Ascending aorta (tissue), 2 donors: ENCODE measurements at regions not wholly inside any gene's neighbourhood (a gene's known extent, or its start where the extent isn't known, plus 50 kb on each side); places are given as distances from the start of the nearest gene placed in this dataset.

ENCODE experiments used
- DNase-seq, 2 donors: peaks; one replicate each; pipeline ENCODE4 v3.0.0-alpha.2; 2019; ENCODE audit warnings: low spot score in 2 of 2
- H3K27ac ChIP-seq, 2 donors: fragments of 200-600 bp; sonication (generic); one replicate each; pipeline ENCODE4 v1.5.1; 2016 to 2017; ENCODE audit warnings: mild to moderate bottlenecking in 1 of 2
- H3K27me3 ChIP-seq: fragments of 200-600 bp; sonication (generic); one replicate; pipeline ENCODE4 v1.5.1; 2017
- H3K36me3 ChIP-seq, 2 donors: fragments of 200-600 bp; sonication (generic); one replicate each; pipeline ENCODE4 v1.5.1; 2016
- H3K4me1 ChIP-seq, 2 donors: fragments of 200-600 bp; sonication (generic); one replicate each; pipeline ENCODE4 v1.5.1; 2016 to 2017; ENCODE audit warnings: mild to moderate bottlenecking in 1 of 2
- H3K4me3 ChIP-seq, 2 donors: fragments of 200-600 bp; sonication (generic); one replicate each; pipeline ENCODE4 v1.5.1; 2016 to 2017; ENCODE audit warnings: mild to moderate bottlenecking in 1 of 2
- H3K9me3 ChIP-seq, 2 donors: fragments of 200-600 bp; sonication (generic); one replicate each; pipeline ENCODE4 v1.5.1; 2016
- intact Hi-C: fragments of 100-400 bp; cut with DNase I; formaldehyde crosslinking; loops from one replicate; pipeline ENCODE4 v1.15.1; 2023
- TF ChIP-seq, protein P1 (sequence below), 3 experiments: fragments of 200-600 bp in 2 of 3; fragments of 450-650 bp in 1 of 3; sonication (generic) in 2 of 3; IDR thresholded peaks; one replicate each; pipeline ENCODE4 v1.5.1; 2016 to 2019; ENCODE audit warnings: antibody characterized with exemption in 3 of 3, mild to moderate bottlenecking in 1 of 3, moderate library complexity in 1 of 3

DNA sequence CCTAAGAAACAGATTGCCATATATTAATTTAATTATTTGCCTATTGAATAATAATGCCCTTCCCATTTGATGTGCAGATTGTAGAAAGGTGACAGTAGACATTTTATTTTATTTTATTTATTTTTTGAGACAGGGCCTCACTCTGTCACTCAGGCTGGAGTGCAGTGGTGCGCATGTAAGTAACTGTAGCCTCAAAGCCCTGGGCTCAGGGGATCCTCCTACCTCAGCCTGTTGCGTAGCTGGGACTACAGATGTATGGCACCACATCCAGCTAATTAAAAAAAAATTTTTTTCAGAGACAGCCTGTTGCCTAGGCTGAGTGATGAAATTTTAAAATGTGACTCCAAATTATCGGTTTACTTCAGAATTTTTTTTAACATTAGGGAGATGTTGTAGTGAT, 1110.0 kb upstream of the EEF2KMT start:
- TF ChIP-seq, protein P1, sequence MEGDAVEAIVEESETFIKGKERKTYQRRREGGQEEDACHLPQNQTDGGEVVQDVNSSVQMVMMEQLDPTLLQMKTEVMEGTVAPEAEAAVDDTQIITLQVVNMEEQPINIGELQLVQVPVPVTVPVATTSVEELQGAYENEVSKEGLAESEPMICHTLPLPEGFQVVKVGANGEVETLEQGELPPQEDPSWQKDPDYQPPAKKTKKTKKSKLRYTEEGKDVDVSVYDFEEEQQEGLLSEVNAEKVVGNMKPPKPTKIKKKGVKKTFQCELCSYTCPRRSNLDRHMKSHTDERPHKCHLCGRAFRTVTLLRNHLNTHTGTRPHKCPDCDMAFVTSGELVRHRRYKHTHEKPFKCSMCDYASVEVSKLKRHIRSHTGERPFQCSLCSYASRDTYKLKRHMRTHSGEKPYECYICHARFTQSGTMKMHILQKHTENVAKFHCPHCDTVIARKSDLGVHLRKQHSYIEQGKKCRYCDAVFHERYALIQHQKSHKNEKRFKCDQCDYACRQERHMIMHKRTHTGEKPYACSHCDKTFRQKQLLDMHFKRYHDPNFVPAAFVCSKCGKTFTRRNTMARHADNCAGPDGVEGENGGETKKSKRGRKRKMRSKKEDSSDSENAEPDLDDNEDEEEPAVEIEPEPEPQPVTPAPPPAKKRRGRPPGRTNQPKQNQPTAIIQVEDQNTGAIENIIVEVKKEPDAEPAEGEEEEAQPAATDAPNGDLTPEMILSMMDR (IDR thresholded peaks at IDR 0.05): no peak
- Histone ChIP-seq H3K9me3 (no peaks in the 10 kb centered on the region), H3K4me3 (no peak overlapping the region), H3K4me1 (no peaks in the 10 kb centered on the region), H3K27ac (no peak overlapping the region), H3K36me3 (no peaks in the 10 kb centered on the region), H3K27me3 (no peaks in the 10 kb centered on the region)
- DNase-seq: no peak
- intact Hi-C loops: no loop called here

DNA sequence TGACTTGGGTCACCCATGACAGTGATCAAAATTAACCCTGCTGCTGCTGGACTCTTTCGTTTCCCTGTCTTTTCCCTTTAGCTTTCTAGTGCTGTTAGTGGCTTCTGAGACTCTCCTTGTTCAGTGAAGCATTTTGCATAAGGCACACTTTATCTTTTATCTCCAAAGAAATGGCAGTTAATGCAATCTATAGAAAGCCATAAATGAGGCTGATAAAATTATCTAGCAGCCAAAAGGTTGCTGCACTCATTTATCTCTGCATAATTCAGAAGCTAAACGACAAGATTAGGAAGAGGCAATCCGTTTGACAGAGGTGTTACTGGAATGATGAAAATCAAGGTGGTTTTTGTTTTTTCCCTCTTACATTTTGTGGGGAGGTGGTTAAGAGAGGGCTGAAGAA, 1109.5 kb upstream of the EEF2KMT start:
- Histone ChIP-seq H3K4me1 (no peaks in the 10 kb centered on the region), H3K4me3 (no peak overlapping the region), H3K27me3 (no peaks in the 10 kb centered on the region), H3K9me3 (no peaks in the 10 kb centered on the region), H3K36me3 (no peaks in the 10 kb centered on the region), H3K27ac (no peak overlapping the region)
- TF ChIP-seq, protein P1 (IDR thresholded peaks at IDR 0.05): no peak
- DNase-seq: no peak
- intact Hi-C loops: no loop called here

DNA sequence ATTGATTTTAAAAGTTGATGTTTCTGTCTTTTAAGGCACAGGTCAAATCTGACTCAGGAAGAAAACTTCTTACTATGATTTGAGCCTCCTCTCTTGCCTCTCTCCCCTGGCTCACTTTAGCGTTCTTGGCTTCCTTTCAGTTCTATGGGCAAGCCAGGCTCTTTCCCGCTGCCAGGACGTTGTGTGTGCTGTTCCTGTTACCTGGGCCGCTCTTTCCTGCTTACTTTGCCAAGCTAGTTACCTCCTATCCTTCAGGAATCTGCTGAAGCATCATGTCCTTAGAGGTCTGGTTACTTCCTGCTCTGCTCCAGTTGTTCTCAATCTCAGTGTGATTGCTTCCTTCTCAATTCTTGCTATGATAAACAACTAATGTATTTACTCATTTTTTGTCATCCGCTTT, 1108.5 kb upstream of the EEF2KMT start:
- TF ChIP-seq, protein P1 (IDR thresholded peaks at IDR 0.05): no peak
- no peaks in the 10 kb centered on the region for H3K4me1 ChIP-seq
- intact Hi-C loops: no loop called here
- H3K27me3 ChIP-seq: no peaks in the 10 kb centered on the region
- no peaks in the 10 kb centered on the region for H3K36me3 ChIP-seq
- DNase-seq: no peak
- no peak overlapping the region for H3K4me3 ChIP-seq
- H3K9me3 ChIP-seq: no peaks in the 10 kb centered on the region
- H3K27ac ChIP-seq: no peak overlapping the region

DNA sequence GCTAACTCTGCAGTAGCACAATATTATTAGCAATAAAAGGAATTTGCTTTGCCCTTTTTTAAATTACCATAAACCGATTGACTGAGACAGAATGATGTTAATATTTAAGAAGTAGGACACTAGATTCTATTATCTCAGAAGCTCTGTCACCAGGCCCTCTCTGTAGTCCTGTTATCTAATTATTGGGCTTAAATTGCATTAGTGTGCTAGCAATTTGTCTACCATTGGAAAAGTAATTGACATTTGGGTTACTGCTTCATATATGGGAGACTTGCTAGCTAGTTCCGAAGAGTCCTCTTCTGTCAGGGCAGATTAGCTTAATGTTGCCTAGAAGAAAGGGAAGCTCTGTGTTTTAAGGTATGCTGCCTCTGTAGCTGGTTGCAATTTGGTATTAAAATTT, 1107.3 kb upstream of the EEF2KMT start:
- Histone ChIP-seq H3K4me1 (no peaks in the 10 kb centered on the region), H3K36me3 (no peaks in the 10 kb centered on the region), H3K27ac (no peak overlapping the region), H3K27me3 (no peaks in the 10 kb centered on the region), H3K9me3 (no peaks in the 10 kb centered on the region), H3K4me3 (no peak overlapping the region)
- intact Hi-C loops: no loop called here
- TF ChIP-seq, protein P1 (IDR thresholded peaks at IDR 0.05): no peak
- no peak for DNase-seq

DNA sequence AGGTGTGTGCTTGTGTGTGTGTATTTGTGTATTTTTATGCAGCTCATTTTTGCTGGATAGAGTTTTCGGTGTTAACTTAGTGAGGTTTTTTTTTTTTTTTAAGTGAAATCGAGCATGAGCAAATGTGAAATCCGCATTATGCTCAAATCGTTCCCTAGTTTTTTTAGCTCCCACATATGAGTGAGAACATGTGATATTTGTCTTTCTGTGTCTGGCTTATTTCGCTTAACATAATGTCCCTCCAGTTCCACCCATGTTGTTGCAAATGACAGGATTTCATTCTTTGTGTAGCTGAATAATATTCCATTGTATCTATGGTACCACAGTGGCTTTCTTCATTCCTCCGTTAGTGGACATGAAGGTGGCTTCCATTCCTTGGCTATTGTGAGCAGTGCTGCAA, 1103.3 kb upstream of the EEF2KMT start:
- Histone ChIP-seq H3K27me3 (no peaks in the 10 kb centered on the region), H3K27ac (no peak overlapping the region), H3K36me3 (no peaks in the 10 kb centered on the region), H3K4me3 (no peak overlapping the region), H3K9me3 (no peaks in the 10 kb centered on the region), H3K4me1 (no peaks in the 10 kb centered on the region)
- TF ChIP-seq, protein P1 (IDR thresholded peaks at IDR 0.05): no peak
- intact Hi-C loops: no loop called here
- no peak for DNase-seq

DNA sequence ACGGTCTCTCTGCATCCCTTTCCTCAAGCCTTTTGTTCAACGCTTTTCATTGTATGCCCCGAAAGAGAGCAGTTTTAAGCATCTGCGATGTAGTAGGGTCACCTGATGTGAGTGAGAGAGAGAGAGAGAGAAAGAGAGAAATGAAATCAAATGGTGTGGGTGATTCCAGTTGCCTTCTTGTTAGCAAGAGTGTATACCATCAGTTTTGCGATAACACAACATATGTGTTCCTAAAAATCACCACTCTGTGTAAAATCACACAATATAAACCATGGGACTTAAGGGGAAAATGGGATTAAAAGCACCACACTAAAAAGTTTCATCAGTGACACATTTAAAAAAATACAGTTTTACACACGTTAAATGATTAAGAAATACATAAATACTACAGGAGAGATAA, 1102.7 kb upstream of the EEF2KMT start:
- Histone ChIP-seq H3K9me3 (no peaks in the 10 kb centered on the region), H3K4me3 (no peak overlapping the region), H3K36me3 (no peaks in the 10 kb centered on the region), H3K27ac (no peak overlapping the region), H3K4me1 (no peaks in the 10 kb centered on the region), H3K27me3 (no peaks in the 10 kb centered on the region)
- TF ChIP-seq, protein P1 (IDR thresholded peaks at IDR 0.05): no peak
- intact Hi-C loops: no loop called here
- no peak for DNase-seq
